Kidney capillary endothelial cell (primary cell): ENCODE measurements at regions not wholly inside any gene's neighbourhood (a gene's known extent, or its start where the extent isn't known, plus 50 kb on each side); places are given as distances from the start of the nearest gene placed in this dataset.

Experiments
- DNase-seq: peaks from one replicate; pipeline ENCODE4 v3.0.0-alpha.2; 2018; ENCODE audit warnings: low spot score

DNA sequence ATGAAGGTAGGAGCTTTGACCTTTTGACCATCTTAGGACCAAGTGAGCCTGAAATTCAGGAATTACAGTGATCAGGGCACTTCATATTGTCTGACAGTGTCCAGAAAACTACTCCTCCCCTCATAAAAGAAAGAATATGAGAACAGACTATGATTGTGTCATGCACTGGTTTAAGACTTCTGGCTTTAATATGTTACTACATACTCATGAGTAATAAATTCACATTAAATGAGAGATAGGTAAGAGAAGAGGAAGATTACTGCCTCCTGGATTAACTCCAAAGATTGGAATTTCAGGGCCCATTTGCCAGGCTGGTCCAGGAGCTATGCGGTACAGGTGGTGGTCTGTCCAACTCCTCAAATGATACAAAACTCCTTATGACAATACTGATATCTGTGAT is 213.5 kb upstream of the ADRA1B start:
- DNase-seq = no peak

DNA sequence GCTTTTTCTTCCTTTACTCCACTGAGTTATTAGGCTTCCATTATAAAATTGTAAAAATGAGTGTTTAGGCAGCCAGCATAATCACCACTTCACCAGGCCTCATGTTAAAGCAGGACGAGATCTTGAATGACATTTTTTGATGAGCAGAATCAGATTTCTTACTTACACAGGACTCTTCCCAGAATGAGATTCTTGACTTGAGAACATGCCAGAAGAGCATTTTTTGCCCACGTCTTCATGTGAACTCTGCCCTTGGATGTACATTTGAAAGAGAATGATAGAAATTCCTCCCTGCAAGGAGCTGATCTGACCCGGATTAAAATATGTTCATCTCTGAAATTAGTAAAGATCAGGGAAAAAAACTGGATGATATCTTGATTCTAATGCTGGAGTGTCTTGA is 212.1 kb upstream of the ADRA1B start:
- DNase-seq = no peak

- no peak for DNase-seq
Measured at GRCh38 chr5:159705948-159706347, 210.3 kb upstream of the ADRA1B start.

GRCh38 chr5:159708090-159708489 is 208.2 kb upstream of the ADRA1B start:
- no peak for DNase-seq

- DNase-seq = no peak
Measured at GRCh38 chr5:159712672-159713071, 203.6 kb upstream of the ADRA1B start.

DNA sequence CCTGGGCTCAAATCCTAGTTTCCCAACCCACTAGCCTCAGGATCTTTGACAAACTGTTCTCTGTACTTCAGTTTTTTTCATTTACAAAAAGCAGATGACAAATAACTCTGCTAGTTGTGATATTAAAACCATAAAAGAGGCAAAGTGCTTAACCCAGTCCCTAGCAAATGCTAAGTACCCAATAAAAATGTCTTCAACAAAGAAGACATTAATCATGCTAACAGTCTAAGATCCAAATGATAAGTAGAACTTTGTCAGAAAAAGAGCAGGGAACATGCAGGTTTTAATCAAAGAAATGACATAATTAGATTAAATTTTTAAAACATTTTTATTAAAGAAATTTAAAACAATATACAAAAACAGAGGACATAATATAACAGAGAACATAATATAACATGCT is 203.0 kb upstream of the ADRA1B start:
- no peak for DNase-seq

GRCh38 chr5:159713773-159714172 is 202.5 kb upstream of the ADRA1B start:
- DNase-seq = no peak

DNA sequence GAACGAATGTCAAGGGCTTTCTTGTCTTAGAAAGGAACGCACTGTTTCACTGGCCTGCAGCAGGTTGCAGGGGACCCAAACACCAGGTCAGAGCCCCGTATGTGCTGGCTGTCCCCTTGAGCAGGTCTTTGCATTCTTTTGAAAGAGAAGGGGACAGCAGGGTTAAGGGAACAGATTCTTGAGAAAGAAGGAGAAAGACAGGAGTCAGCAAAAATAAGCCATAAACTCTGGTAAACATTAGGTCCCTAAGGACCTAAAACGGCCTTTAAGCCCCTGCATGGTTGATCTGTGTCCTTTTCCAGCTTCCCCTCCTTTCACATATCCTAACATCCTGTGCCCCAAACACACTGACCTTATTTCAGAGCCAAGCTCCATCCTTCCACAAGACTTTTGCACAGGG is 190.8 kb upstream of the ADRA1B start:
- no peak for DNase-seq

DNA sequence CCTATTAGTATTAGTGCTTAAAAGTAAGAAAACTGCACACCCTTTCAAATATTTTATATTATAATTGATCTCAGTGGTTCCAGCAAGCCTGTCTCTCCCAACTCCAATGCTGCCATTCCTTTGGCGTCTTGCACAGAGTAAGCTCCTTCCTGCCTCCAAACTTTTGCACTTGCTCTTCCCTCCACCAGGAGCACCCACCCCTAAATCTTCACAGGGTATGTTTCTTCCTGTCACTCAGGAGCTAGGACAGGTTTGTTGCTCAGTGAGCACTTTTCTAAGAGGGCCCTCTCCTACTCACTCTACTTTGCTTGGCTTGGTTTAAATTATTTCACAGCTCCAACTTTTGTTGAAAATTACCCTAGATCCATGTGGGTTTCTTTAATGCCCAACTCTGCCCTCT is 189.1 kb upstream of the ADRA1B start:
- no peak for DNase-seq

- no peak for DNase-seq
Measured at GRCh38 chr5:159730285-159730684, 186.0 kb upstream of the ADRA1B start.

DNA sequence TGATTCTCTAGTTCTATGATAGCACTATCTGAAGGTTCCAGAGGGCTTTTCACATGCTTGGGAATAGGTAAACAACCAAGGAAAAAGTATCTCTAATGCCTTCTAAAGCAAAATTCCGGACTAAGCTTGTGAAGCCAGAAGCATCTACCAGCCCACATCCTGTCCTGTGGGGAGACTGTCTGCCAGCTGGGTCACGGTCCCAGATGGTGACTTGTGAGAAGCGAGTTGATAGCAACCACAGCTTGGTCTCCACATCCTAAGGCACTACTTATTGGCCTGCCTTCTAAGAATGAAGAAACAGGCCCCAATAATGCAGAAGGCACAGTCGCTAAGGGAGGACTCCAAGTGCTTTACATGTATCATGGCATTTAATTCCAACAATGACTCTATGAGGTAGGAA is 184.1 kb upstream of the ADRA1B start:
- DNase-seq = no peak

- no peak for DNase-seq
Measured at GRCh38 chr5:159734366-159734765, 181.9 kb upstream of the ADRA1B start.

- no peak for DNase-seq
Measured at GRCh38 chr5:159735036-159735435, 181.2 kb upstream of the ADRA1B start.

DNA sequence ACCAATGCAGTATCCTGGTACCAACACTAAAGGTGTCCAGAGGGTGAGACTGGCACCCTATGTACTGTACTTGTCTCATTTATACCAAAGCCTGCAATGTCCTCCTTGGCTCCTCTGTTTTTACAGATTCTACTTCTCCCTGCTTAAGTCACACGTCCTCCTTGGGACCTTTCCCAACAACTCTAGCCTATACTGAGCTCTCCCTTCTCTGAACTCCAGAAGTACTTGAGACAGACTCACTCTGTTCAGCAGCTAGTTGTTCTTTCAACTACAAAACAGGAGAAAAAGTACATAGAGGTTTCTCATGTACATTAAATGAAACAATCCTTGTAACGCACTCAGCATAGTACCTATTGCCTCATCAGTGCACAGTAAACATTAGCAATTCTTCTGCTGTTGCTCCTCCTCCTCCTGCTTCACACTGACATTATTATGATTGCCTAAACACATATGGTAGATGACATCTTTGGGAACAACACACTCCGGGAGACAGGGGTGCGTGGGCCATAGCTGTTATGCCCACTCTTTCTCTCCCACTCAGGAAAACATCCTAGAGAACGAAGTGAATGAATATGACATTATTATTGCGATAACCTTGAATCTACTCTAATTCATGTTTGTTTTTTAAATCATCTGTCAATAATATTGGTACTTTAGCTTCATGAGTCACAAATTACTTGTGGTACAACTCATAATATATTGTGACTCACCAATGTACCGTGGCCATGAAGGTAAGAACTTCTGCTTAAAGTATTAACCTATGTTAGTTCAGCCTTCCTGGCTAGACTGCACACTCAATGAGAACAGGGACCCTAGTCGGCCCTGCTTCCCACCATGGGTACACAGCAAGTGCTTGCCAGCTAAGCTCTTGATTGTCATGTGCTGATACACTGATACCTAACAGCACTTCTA is 180.3 kb upstream of the ADRA1B start:
- DNase-seq = no peak

- DNase-seq = no peak
Measured at GRCh38 chr5:159736844-159737243, 179.4 kb upstream of the ADRA1B start.

DNA sequence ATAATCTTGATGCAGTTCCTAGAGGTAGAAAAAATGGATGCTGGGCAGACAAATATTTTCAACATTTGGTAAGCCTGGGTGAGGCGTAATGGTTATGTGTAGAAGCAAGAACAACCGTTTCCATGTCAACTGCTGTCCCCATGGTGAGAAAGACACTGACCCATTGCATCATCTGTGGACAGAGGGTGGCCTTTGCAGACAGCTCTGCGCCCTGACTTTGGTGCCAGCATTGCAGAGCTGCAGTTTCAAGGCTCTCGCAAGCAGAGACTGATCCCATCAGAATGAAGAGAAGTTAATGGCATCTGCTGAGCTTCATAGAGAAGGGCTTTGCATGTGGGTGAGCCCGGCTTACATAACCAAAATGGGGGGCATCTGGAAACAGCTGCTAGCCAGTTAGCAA is 179.0 kb upstream of the ADRA1B start:
- DNase-seq = no peak

DNA sequence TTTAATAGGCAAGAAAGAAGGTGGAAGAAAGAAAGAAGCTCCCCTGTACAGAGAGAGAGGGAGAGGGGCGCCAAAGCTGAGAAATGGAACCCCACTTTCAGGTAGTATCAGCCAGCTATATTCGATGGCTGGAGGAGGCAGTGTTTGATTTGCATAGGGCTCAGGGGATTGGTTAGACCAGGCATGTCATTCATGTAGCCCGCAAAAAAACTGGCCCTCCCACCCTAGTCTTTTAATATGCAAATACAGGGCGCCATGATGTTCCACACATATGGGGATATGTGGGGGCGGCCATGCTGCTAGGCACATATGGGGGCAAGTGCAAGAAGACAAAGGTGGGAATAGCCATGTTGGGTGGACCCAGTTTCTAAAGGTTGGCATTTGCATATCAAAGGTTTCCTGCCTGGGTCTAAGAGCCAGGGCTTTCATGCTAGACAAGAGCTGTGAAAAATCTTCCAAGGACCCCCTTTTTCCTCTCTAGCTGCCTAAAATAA is 174.4 kb upstream of the ADRA1B start:
- no peak for DNase-seq

DNA sequence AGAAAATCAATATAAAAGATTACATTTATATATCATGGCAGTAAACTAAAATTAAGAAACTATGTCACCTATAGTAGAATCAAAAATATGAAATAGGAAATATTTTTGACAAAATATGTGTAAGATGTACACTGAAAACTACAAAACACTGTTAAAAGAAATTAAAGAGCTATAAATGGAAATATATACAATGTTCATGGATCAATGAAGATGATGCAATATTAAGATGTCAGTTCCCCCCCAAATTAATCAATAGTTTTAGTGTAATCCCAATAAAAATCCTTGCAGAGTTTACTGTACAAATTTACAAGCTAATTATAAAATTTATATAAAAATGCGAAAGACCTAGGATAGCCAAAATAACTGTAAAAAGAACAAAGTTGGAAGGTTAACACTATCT is 173.0 kb upstream of the ADRA1B start:
- DNase-seq = no peak

DNA sequence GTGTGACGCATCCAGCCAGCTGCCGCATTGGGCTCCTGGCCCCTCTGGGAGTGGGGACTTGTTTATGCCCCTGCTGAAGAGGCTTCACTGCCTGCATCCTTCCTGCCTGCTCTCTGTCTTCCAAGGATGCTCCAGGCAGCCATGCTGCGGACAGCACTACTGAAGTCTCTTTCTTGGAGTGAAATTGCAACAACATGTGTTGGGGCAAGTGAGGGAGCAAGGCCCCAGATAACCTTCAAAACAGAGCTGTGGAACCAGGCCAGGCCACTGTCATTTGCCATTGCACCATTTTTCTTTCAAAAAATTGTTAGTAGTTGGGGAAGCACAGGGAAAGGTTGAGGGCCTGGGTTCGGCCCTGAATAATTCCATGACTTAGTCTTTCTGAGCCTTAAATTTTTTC is 169.6 kb upstream of the ADRA1B start:
- no peak for DNase-seq

DNA sequence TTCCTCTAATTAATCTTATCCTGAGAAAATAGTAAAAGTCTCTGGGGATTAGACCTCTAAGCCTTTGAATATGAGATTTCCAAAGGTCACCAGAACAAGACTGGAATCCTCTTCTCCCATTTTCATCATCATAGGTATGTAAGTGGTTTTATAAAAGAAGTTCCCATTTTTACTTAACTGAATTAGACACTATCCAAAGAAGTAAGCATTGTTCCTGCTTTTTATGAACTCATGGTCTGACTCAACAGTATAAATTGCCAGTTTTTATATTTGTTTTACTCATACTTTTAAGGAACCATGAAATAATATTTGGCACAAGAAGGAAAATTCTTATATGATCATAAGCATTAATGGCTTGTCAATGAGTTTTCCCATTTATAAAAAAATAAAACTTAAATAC is 167.1 kb upstream of the ADRA1B start:
- no peak for DNase-seq

- DNase-seq = no peak
Measured at GRCh38 chr5:159750226-159750625, 166.1 kb upstream of the ADRA1B start.

DNA sequence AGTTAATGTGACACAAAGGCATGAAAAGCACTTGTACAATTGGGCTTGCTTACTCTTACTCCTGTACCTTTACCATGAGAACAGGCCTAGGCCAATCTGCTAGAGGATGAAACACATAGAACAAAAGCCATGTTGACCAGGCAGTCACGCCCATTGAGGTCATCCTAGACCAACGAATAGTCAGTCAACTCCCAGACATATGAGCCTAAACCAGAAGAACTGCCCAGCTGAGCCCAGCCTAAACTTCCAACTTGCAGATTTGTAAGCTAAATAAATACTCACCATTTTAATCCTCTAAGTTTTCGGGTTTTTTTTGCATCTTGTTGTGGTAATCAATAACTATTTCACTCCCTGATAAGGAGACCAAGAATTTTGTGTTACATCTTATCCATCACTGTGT is 164.8 kb upstream of the ADRA1B start:
- no peak for DNase-seq

DNA sequence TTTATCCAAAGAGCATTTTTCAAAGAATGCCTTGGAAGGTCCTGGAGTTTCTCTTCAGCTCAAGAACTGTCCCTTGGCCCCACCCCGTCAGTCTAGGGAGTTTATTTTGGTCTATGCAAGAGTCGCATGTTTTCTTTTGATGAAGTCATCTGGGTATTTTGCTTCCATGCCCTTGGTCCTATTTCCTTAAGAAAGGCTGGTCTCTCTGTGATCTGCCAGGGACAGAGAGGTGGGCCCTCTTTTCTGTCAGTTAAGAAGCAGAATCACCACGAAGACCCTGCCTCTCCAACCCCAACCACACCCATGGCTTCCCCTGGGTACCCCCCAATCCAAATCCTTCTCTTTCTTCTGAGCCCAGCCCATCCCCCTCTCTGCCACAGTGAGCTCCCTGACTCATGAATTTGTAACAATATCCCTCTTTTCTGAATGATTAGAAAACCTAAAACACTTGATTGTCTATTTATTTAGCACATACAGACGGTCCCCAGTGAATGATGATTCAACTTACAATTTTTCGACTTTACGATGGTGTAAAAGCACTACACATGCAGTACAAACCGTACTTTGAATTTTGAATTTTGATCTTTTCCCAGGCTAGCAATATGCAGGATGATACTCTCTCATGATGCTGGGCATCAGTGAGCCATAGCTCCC is 163.5 kb upstream of the ADRA1B start:
- DNase-seq = no peak

- no peak for DNase-seq
Measured at GRCh38 chr5:159758189-159758588, 158.1 kb upstream of the ADRA1B start.
